OCI-LY7 (cell line): ENCODE measurements at regions not wholly inside any gene's neighbourhood (a gene's known extent, or its start where the extent isn't known, plus 50 kb on each side); places are given as distances from the start of the nearest gene placed in this dataset.

ENCODE experiments used
- BruUV-seq: library from RNA; stranded (reverse); fragments of 400-500 nt; replicated peaks from 2 replicates; lab custom pipeline; 2021; lab: Mats Ljungman, UMichigan
- CTCF ChIA-PET: fragments of 300-600 bp; sonication (Branson Sonifier 250); formaldehyde crosslinking; loops from one replicate; lab custom pipeline; 2022; ENCODE audit warnings: antibody characterized with exemption; ENCODE audit not compliant: unreplicated experiment; lab: Charles Lee
- POLR2A ChIA-PET: fragments of 300-600 bp; sonication (Branson Sonifier 250); formaldehyde crosslinking; loops from one replicate; lab custom pipeline; 2022; ENCODE audit warnings: antibody characterized with exemption; lab: Charles Lee
- DNase-seq: peaks from one replicate; pipeline ENCODE4 v3.0.0-alpha.2; 2015; ENCODE audit warnings: low spot score
- H2AFZ ChIP-seq: fragments of 200-600 bp; sonication (generic), shearing (Covaris generic); 2 replicates; pipeline ENCODE4 v1.6.1; 2014; ENCODE audit warnings: mild to moderate bottlenecking, antibody characterized with exemption, low read length, moderate library complexity
- H3K27ac ChIP-seq: fragments of 200-600 bp; sonication (generic); 2 replicates; pipeline ENCODE4 v1.5.1; 2014; ENCODE audit warnings: mixed run types, low read depth, mild to moderate bottlenecking, moderate library complexity, low read length, inconsistent platforms; ENCODE audit not compliant: poor library complexity, severe bottlenecking
- H3K36me3 ChIP-seq: fragments of 200-600 bp; sonication (generic); 2 replicates; pipeline ENCODE4 v1.6.1; 2014; ENCODE audit warnings: mild to moderate bottlenecking, antibody characterized with exemption, low read length, moderate library complexity, mixed read lengths; ENCODE audit not compliant: insufficient read depth
- H3K4me1 ChIP-seq: fragments of 200-600 bp; sonication (generic); 2 replicates; pipeline ENCODE4 v1.5.1; 2014; ENCODE audit warnings: mild to moderate bottlenecking, low read length; ENCODE audit not compliant: insufficient read depth, poor library complexity, severe bottlenecking
- H3K4me2 ChIP-seq: fragments of 200-600 bp; sonication (generic); 2 replicates; pipeline ENCODE4 v1.6.1; 2014; ENCODE audit warnings: mild to moderate bottlenecking, low read length
- H3K4me3 ChIP-seq: fragments of 200-600 bp; sonication (generic); 2 replicates; pipeline ENCODE4 v1.5.1; 2014; ENCODE audit warnings: mild to moderate bottlenecking, low read depth, low read length; ENCODE audit not compliant: poor library complexity, severe bottlenecking
- H3K79me2 ChIP-seq: fragments of 200-600 bp; sonication (generic); 2 replicates; pipeline ENCODE4 v1.6.1; 2016; ENCODE audit warnings: low read depth, mild to moderate bottlenecking, low read length, moderate library complexity, mixed read lengths; ENCODE audit not compliant: insufficient read depth
- H3K9me2 ChIP-seq: fragments of 200-600 bp; sonication (generic); 2 replicates; pipeline ENCODE4 v1.6.1; 2016; ENCODE audit warnings: mild to moderate bottlenecking, low read length, mixed read lengths; ENCODE audit not compliant: insufficient read depth
- H3K9me3 ChIP-seq: fragments of 200-600 bp; sonication (generic); 2 replicates; pipeline ENCODE4 v1.6.1; 2014; ENCODE audit warnings: mild to moderate bottlenecking, mixed run types, low read length, mixed read lengths
- H4K20me1 ChIP-seq: fragments of 200-600 bp; sonication (generic); 2 replicates; pipeline ENCODE4 v1.6.1; 2014; ENCODE audit warnings: mild to moderate bottlenecking, antibody characterized with exemption, low read length, moderate library complexity, mixed read lengths; ENCODE audit not compliant: insufficient read depth
- CTCF ChIP-seq: fragments of 200-600 bp; sonication (generic); conservative IDR thresholded peaks from 2 replicates; pipeline ENCODE4 v1.5.1; 2014; ENCODE audit warnings: mild to moderate bottlenecking, antibody characterized with exemption, low read length, moderate library complexity, mixed read lengths
- EZH2phosphoT487 ChIP-seq: fragments of 200-600 bp; sonication (generic); IDR thresholded peaks from 2 replicates; pipeline ENCODE4 v1.6.1; 2018; ENCODE audit warnings: low read depth, borderline replicate concordance, mild to moderate bottlenecking, mixed run types, antibody characterized with exemption, low read length, moderate library complexity, mixed read lengths
- intact Hi-C: fragments of 100-400 bp; cut with micrococcal nuclease; formaldehyde crosslinking; loops from one replicate; pipeline ENCODE4 v1.10.0; 2022; ENCODE audit not compliant: unreplicated experiment

- H3K4me3 ChIP-seq = no peak overlapping the region
- no peak overlapping the region for H3K27ac ChIP-seq
- no peak overlapping the region for H3K4me2 ChIP-seq
- no peaks in the 10 kb centered on the region for H3K9me3 ChIP-seq
- no peak for DNase-seq
- ChIA-PET CTCF (no interaction called here), POLR2A (no interaction called here)
- no peaks in the 10 kb centered on the region for H4K20me1 ChIP-seq
- BruUV-seq = no TSS peak
- TF ChIP-seq EZH2phosphoT487 (no peak), CTCF (no peak)
- H3K9me2 ChIP-seq = no peaks in the 10 kb centered on the region
- no peak overlapping the region for H2AFZ ChIP-seq
- no peaks in the 10 kb centered on the region for H3K4me1 ChIP-seq
- intact Hi-C loops = no loop called here
- H3K36me3 ChIP-seq = no peaks in the 10 kb centered on the region
- H3K79me2 ChIP-seq = no peaks in the 10 kb centered on the region
These were observed 131.4 kb upstream of the LINGO1 start for GRCh38 chr15:77764095-77764494.

GRCh38 chr15:77762747-77763355 lies 130.1 kb upstream of the LINGO1 start:
- CTCF ChIA-PET = no interaction called here
- H3K4me2 ChIP-seq = no peak overlapping the region

More at GRCh38 chr15:77762747-77763355, 130.1 kb upstream of the LINGO1 start:
- intact Hi-C loops = no loop called here
- no peaks in the 10 kb centered on the region for H3K4me1 ChIP-seq
- H3K4me3 ChIP-seq = no peak overlapping the region
- TF ChIP-seq CTCF = no peak
- H3K27ac ChIP-seq = no peak overlapping the region
- DNase-seq = no peak
- no TSS peak for BruUV-seq
- POLR2A ChIA-PET = no interaction called here
- H3K9me2 ChIP-seq = no peaks in the 10 kb centered on the region
- no peaks in the 10 kb centered on the region for H3K36me3 ChIP-seq
- no peaks in the 10 kb centered on the region for H4K20me1 ChIP-seq
- H3K79me2 ChIP-seq = no peaks in the 10 kb centered on the region
- H3K9me3 ChIP-seq = no peaks in the 10 kb centered on the region
- H2AFZ ChIP-seq = no peak overlapping the region
